Fibroblast of pulmonary artery (primary cell): ENCODE measurements at regions not wholly inside any gene's neighbourhood (a gene's known extent, or its start where the extent isn't known, plus 50 kb on each side); places are given as distances from the start of the nearest gene placed in this dataset.
"Not testable (repeated sequence)": the region's sequence is repeated elsewhere in the genome, so short reads cannot be mapped to it uniquely, and the experiment has no call there.

ENCODE experiments used
- DNase-seq: peaks from one replicate; pipeline ENCODE4 v3.0.0-alpha.2; 2010; ENCODE audit warnings: low read depth
- H3K4me3 ChIP-seq: replicated peaks from 2 replicates; pipeline ENCODE4 v1.5.1; 2011; ENCODE audit warnings: low read depth, mild to moderate bottlenecking, control low read depth, low read length, moderate library complexity
- CTCF ChIP-seq: IDR thresholded peaks from 2 replicates; pipeline ENCODE4 v1.5.1; 2011; ENCODE audit warnings: mild to moderate bottlenecking, control low read depth, low read length, inconsistent platforms; ENCODE audit errors: missing control alignments

GRCh38 chr5:14025569-14026286 lies 81.2 kb upstream of the DNAH5 start:
- DNase-seq = no peak
- H3K4me3 ChIP-seq = no peak overlapping the region
- TF ChIP-seq CTCF = no peak

- DNase-seq = no peak
- TF ChIP-seq CTCF = no peak
These were observed 78.5 kb upstream of the DNAH5 start for GRCh38 chr5:14022971-14023370.

GRCh38 chr5:14020944-14021343 lies 76.5 kb upstream of the DNAH5 start:
- H3K4me3 ChIP-seq, DNase-seq: not testable (repeated sequence)

More at GRCh38 chr5:14022971-14023370, 78.5 kb upstream of the DNAH5 start:
- no peak overlapping the region for H3K4me3 ChIP-seq

- no peak for TF ChIP-seq CTCF
- no peak for DNase-seq
- no peak overlapping the region for H3K4me3 ChIP-seq
These were observed 75.3 kb upstream of the DNAH5 start for GRCh38 chr5:14019768-14020290.

GRCh38 chr5:14017904-14018303 lies 73.4 kb upstream of the DNAH5 start:
- no peak for DNase-seq
- TF ChIP-seq CTCF = no peak

GRCh38 chr5:14016549-14016948 lies 72.1 kb upstream of the DNAH5 start:
- no peak for TF ChIP-seq CTCF
- H3K4me3 ChIP-seq = no peak overlapping the region

More at GRCh38 chr5:14017904-14018303, 73.4 kb upstream of the DNAH5 start:
- H3K4me3 ChIP-seq = no peak overlapping the region

GRCh38 chr5:14011089-14012020 lies 66.9 kb upstream of the DNAH5 start:
- TF ChIP-seq CTCF = no peak
- peak; percentile 86 for DNase-seq
- peak overlapping the region; percentile 70 for H3K4me3 ChIP-seq

More at GRCh38 chr5:14016549-14016948, 72.1 kb upstream of the DNAH5 start:
- DNase-seq = no peak
